ENCODE measurements at regions not wholly inside any gene's neighbourhood (a gene's known extent, or its start where the extent isn't known, plus 50 kb on each side); places are given as distances from the start of the nearest gene placed in this dataset.

DNA sequence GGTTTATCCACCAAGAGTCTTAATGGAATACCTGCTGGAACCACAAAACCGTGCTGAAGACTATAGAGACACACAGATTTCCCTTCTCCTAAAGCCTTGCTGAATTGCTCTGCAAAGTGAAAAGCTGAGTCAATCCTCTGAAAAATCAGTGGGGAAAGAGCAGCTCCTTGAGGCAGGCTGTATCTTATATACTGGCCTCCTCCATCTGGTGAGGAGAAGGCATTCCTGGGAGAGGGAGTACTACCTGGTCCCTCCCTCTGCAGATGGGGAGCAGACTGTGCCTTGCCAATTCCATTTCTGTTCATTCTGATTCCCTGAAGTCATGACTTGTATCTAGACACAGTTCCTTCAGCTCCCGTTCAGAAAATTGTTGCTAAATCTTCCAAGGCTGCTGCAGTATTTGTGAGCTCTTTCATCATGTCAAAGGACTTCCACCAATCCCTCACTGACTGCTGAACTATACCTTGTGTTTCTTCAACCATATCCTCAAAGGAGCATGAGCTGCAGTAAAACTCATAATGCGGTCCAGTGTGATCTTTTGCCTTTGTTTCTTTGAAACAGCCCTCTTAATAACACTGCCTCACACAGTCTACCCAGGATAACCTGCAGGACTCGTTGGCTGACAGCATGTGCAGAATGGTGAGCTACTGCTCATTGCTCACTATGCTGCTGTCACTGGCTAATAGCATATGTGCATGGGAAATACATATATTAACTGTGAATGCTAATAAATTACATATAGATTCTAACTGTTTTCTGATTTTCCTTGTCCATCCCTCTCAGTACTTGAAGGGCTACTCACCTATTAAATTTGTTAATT lies 84.5 kb downstream of the FOXD1 start:
- Histone ChIP-seq H4K20me1 (ENCODE audit: insufficient read depth, low read length) (no peaks in the 10 kb centered on the region), H3K27ac (ENCODE audit: low read depth, low read length, poor library complexity, severe bottlenecking) (no peak overlapping the region), H3K36me3 (ENCODE audit: insufficient read depth, low read length) (no peaks in the 10 kb centered on the region), H3K4me3 (ENCODE audit: low read depth, low read length, poor library complexity, severe bottlenecking) (no peak overlapping the region), H3K9me2 (ENCODE audit: insufficient read depth, low read length) (no peaks in the 10 kb centered on the region), H2AFZ (ENCODE audit: low read length) (no peak overlapping the region), H3K9me3 (ENCODE audit: low read length) (no peaks in the 10 kb centered on the region), H3K4me1 (ENCODE audit: insufficient read depth, low read length, poor library complexity, severe bottlenecking) (no peaks in the 10 kb centered on the region), H3K79me2 (ENCODE audit: insufficient read depth, low read depth, low read length) (no peaks in the 10 kb centered on the region), H3K4me2 (ENCODE audit: low read length) (no peak overlapping the region)
- TF ChIP-seq, protein P1, sequence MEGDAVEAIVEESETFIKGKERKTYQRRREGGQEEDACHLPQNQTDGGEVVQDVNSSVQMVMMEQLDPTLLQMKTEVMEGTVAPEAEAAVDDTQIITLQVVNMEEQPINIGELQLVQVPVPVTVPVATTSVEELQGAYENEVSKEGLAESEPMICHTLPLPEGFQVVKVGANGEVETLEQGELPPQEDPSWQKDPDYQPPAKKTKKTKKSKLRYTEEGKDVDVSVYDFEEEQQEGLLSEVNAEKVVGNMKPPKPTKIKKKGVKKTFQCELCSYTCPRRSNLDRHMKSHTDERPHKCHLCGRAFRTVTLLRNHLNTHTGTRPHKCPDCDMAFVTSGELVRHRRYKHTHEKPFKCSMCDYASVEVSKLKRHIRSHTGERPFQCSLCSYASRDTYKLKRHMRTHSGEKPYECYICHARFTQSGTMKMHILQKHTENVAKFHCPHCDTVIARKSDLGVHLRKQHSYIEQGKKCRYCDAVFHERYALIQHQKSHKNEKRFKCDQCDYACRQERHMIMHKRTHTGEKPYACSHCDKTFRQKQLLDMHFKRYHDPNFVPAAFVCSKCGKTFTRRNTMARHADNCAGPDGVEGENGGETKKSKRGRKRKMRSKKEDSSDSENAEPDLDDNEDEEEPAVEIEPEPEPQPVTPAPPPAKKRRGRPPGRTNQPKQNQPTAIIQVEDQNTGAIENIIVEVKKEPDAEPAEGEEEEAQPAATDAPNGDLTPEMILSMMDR (conservative IDR thresholded peaks at IDR 0.05; ENCODE audit: low read length), result no peak
- no peak for TF ChIP-seq EZH2phosphoT487 (IDR thresholded peaks at IDR 0.05; ENCODE audit: borderline replicate concordance, low read depth, low read length)
- no TSS peak for BruUV-seq (replicated peaks)
- intact Hi-C loops (cut with micrococcal nuclease; ENCODE audit: unreplicated experiment), result no loop called here
- no peak for DNase-seq (ENCODE audit: low spot score)
- ChIA-PET CTCF (ENCODE audit: unreplicated experiment) (no interaction called here), POLR2A (interaction anchor here (0.5 to 1.2 kb wide), 3 partner anchors 8 to 118 kb away, joined by 3 read pairs; no protein-coding TSS in a partner anchor)

DNA sequence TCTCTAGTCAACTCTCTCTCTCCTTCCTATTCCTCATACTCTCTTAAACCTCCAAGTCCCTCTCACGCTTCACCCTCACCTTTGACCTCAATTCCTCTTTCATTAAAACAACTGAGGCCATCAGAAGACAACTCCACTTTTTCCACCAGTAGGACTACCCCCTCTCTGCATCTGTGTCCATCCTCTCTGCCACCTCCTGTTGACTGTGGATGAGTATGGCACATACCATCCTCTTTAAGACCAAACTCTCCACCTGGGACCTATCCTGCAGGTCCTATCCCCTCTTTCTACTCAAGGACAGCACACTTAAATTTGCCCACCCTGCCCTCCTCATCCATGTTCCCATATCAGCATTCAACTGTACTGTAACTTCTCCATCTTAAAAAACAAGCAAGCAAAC lies 89.2 kb downstream of the FOXD1 start:
- no peak for TF ChIP-seq EZH2phosphoT487 (IDR thresholded peaks at IDR 0.05; ENCODE audit: borderline replicate concordance, low read depth, low read length)
- TF ChIP-seq, protein P1 (conservative IDR thresholded peaks at IDR 0.05; ENCODE audit: low read length), result no peak
- CTCF ChIA-PET (ENCODE audit: unreplicated experiment), result no interaction called here
- Histone ChIP-seq H3K9me2 (ENCODE audit: insufficient read depth, low read length) (no peaks in the 10 kb centered on the region), H3K27ac (ENCODE audit: low read depth, low read length, poor library complexity, severe bottlenecking) (no peak overlapping the region), H3K4me2 (ENCODE audit: low read length) (no peak overlapping the region), H3K36me3 (ENCODE audit: insufficient read depth, low read length) (no peaks in the 10 kb centered on the region), H3K4me1 (ENCODE audit: insufficient read depth, low read length, poor library complexity, severe bottlenecking) (no peaks in the 10 kb centered on the region), H3K79me2 (ENCODE audit: insufficient read depth, low read depth, low read length) (no peaks in the 10 kb centered on the region), H2AFZ (ENCODE audit: low read length) (no peak overlapping the region), H3K9me3 (ENCODE audit: low read length) (no peaks in the 10 kb centered on the region), H3K4me3 (ENCODE audit: low read depth, low read length, poor library complexity, severe bottlenecking) (no peak overlapping the region), H4K20me1 (ENCODE audit: insufficient read depth, low read length) (no peaks in the 10 kb centered on the region)
- intact Hi-C loops (cut with micrococcal nuclease; ENCODE audit: unreplicated experiment), result no loop called here
- no TSS peak for BruUV-seq (replicated peaks)
- DNase-seq (ENCODE audit: low spot score), result no peak
- POLR2A ChIA-PET, result no interaction called here

DNA sequence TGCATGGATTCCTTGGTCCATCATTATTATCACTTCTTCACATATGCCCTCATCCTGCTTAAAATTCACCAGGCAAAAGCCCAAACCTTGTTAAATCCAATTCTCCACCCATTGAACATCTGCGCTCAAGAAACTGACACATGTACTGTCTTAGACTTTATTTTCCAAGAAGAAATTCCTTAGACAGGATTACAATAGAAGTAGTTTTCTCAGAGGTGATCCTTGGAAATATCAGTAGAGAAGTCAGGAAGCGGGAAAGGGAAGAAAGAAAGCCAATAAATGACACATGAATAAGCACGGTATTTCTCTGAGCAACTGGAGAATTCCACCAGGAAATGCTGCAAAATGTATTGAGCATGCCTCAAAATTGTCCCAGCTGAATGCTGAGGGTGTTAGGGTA lies 90.2 kb downstream of the FOXD1 start:
- no peak for TF ChIP-seq EZH2phosphoT487 (IDR thresholded peaks at IDR 0.05; ENCODE audit: borderline replicate concordance, low read depth, low read length)
- TF ChIP-seq, protein P1 (conservative IDR thresholded peaks at IDR 0.05; ENCODE audit: low read length), result no peak
- intact Hi-C loops (cut with micrococcal nuclease; ENCODE audit: unreplicated experiment), result no loop called here
- H3K9me2 ChIP-seq (ENCODE audit: insufficient read depth, low read length), result no peaks in the 10 kb centered on the region
- H3K79me2 ChIP-seq (ENCODE audit: insufficient read depth, low read depth, low read length), result no peaks in the 10 kb centered on the region
- H3K4me1 ChIP-seq (ENCODE audit: insufficient read depth, low read length, poor library complexity, severe bottlenecking), result no peaks in the 10 kb centered on the region
- POLR2A ChIA-PET, result no interaction called here
- H3K4me2 ChIP-seq (ENCODE audit: low read length), result no peak overlapping the region
- H3K27ac ChIP-seq (ENCODE audit: low read depth, low read length, poor library complexity, severe bottlenecking), result no peak overlapping the region
- BruUV-seq (replicated peaks), result no TSS peak
- H3K36me3 ChIP-seq (ENCODE audit: insufficient read depth, low read length), result no peaks in the 10 kb centered on the region
- H4K20me1 ChIP-seq (ENCODE audit: insufficient read depth, low read length), result no peaks in the 10 kb centered on the region
- H3K9me3 ChIP-seq (ENCODE audit: low read length), result no peaks in the 10 kb centered on the region
- no peak overlapping the region for H2AFZ ChIP-seq (ENCODE audit: low read length)
- CTCF ChIA-PET (ENCODE audit: unreplicated experiment), result no interaction called here
- no peak for DNase-seq (ENCODE audit: low spot score)
- no peak overlapping the region for H3K4me3 ChIP-seq (ENCODE audit: low read depth, low read length, poor library complexity, severe bottlenecking)
